Tibial nerve (tissue), 4 donors: ENCODE measurements at regions not wholly inside any gene's neighbourhood (a gene's known extent, or its start where the extent isn't known, plus 50 kb on each side); places are given as distances from the start of the nearest gene placed in this dataset.

ENCODE experiments used
- CTCF ChIP-seq, 5 experiments: fragments of 200-600 bp in 3 of 5; fragments of 450-650 bp in 2 of 5; sonication (generic) in 3 of 5; IDR thresholded peaks; one replicate each; pipeline ENCODE4 v1.5.1; 2016 to 2019; ENCODE audit warnings: antibody characterized with exemption in 5 of 5, mild to moderate bottlenecking in 3 of 5, moderate library complexity in 2 of 5
- EP300 ChIP-seq, 2 donors: sonication (generic); formaldehyde crosslinking; IDR thresholded peaks; one replicate each; pipeline ENCODE4 v1.6.1; 2017; ENCODE audit warnings: antibody characterized with exemption in 2 of 2, mild to moderate bottlenecking in 1 of 2
- POLR2A ChIP-seq, 2 donors: fragments of 450-650 bp; IDR thresholded peaks; one replicate each; pipeline ENCODE4 v1.6.1; 2017; ENCODE audit warnings: antibody characterized with exemption in 2 of 2, mild to moderate bottlenecking in 2 of 2, moderate library complexity in 2 of 2

GRCh38 chr2:6287406-6287805 lies 578.3 kb downstream of the CMPK2 start:
- no peak for TF ChIP-seq CTCF (IDR thresholded peaks at IDR 0.05)
- no peak for TF ChIP-seq EP300 (IDR thresholded peaks at IDR 0.05)
- TF ChIP-seq POLR2A (IDR thresholded peaks at IDR 0.05) = no peak
